BE2C (cell line): ENCODE measurements at regions not wholly inside any gene's neighbourhood (a gene's known extent, or its start where the extent isn't known, plus 50 kb on each side); places are given as distances from the start of the nearest gene placed in this dataset.

Source experiments
- DNase-seq: peaks from one replicate; pipeline ENCODE4 v3.0.0-alpha.2; 2020
- H3K27me3 ChIP-seq: fragments of 250-450 bp; sonication (Bioruptor Pico); 2 replicates; pipeline ENCODE4 v1.5.1; 2020; ENCODE audit warnings: mild to moderate bottlenecking
- H3K36me3 ChIP-seq: fragments of 250-450 bp; sonication (Bioruptor Pico); 2 replicates; pipeline ENCODE4 v1.5.1; 2020; ENCODE audit warnings: mild to moderate bottlenecking
- H3K4me1 ChIP-seq: fragments of 250-450 bp; sonication (Bioruptor Pico); 2 replicates; pipeline ENCODE4 v1.5.1; 2020
- H3K4me3 ChIP-seq: 2 replicates; pipeline ENCODE4 v1.5.1; 2011; ENCODE audit warnings: low read depth, low read length
- H3K9me3 ChIP-seq: fragments of 250-450 bp; sonication (Bioruptor Pico); 2 replicates; pipeline ENCODE4 v1.5.1; 2020
- CTCF ChIP-seq: IDR thresholded peaks from 2 replicates; pipeline ENCODE4 v1.5.1; 2012; ENCODE audit warnings: mild to moderate bottlenecking, low read depth, low read length

GRCh38 chr1:208929575-208929974, 653.9 kb upstream of the CAMK1G start:
- no peaks in the 10 kb centered on the region for H3K27me3 ChIP-seq
- peaks cover 7% of the 10 kb centered on the region for H3K4me1 ChIP-seq
- H3K9me3 ChIP-seq = no peaks in the 10 kb centered on the region
- H3K4me3 ChIP-seq = no peak overlapping the region
- DNase-seq = no peak
- no peaks in the 10 kb centered on the region for H3K36me3 ChIP-seq
- TF ChIP-seq CTCF = no peak

GRCh38 chr1:208931936-208932335, 651.6 kb upstream of the CAMK1G start:
- H3K9me3 ChIP-seq = no peaks in the 10 kb centered on the region
- no peaks in the 10 kb centered on the region for H3K27me3 ChIP-seq
- TF ChIP-seq CTCF = no peak
- DNase-seq = no peak
- H3K4me1 ChIP-seq = peaks cover 17% of the 10 kb centered on the region
- H3K36me3 ChIP-seq = no peaks in the 10 kb centered on the region
- no peak overlapping the region for H3K4me3 ChIP-seq

GRCh38 chr1:208933984-208934525, 649.5 kb upstream of the CAMK1G start:
- Histone ChIP-seq H3K36me3 (no peaks in the 10 kb centered on the region), H3K4me1 (peaks cover 27% of the 10 kb centered on the region), H3K4me3 (no peak overlapping the region), H3K9me3 (no peaks in the 10 kb centered on the region), H3K27me3 (no peaks in the 10 kb centered on the region)
- DNase-seq = no peak
- TF ChIP-seq CTCF = no peak

- H3K36me3 ChIP-seq = no peaks in the 10 kb centered on the region
- H3K4me1 ChIP-seq = peaks cover 33% of the 10 kb centered on the region
- no peak overlapping the region for H3K4me3 ChIP-seq
- H3K27me3 ChIP-seq = no peaks in the 10 kb centered on the region
- TF ChIP-seq CTCF = no peak
- no peaks in the 10 kb centered on the region for H3K9me3 ChIP-seq
- DNase-seq = no peak
Measured at GRCh38 chr1:208934933-208935332, 648.6 kb upstream of the CAMK1G start.

GRCh38 chr1:208935517-208936187, 647.9 kb upstream of the CAMK1G start:
- no peaks in the 10 kb centered on the region for H3K36me3 ChIP-seq
- no peak for DNase-seq
- no peaks in the 10 kb centered on the region for H3K27me3 ChIP-seq
- no peak overlapping the region for H3K4me3 ChIP-seq
- TF ChIP-seq CTCF = no peak
- no peaks in the 10 kb centered on the region for H3K9me3 ChIP-seq
- H3K4me1 ChIP-seq = peaks cover 37% of the 10 kb centered on the region

- no peak for TF ChIP-seq CTCF
- peak; percentile 44 for DNase-seq
Measured at GRCh38 chr1:208939537-208940085, 643.9 kb upstream of the CAMK1G start.

More at GRCh38 chr1:208939537-208940085, 643.9 kb upstream of the CAMK1G start:
- Histone ChIP-seq H3K4me3 (no peak overlapping the region), H3K9me3 (no peaks in the 10 kb centered on the region), H3K36me3 (no peaks in the 10 kb centered on the region; the same call in 1 of the 2 replicates), H3K27me3 (no peaks in the 10 kb centered on the region), H3K4me1 (peaks cover 35% of the 10 kb centered on the region)
